ENCODE measurements at regions not wholly inside any gene's neighbourhood (a gene's known extent, or its start where the extent isn't known, plus 50 kb on each side); places are given as distances from the start of the nearest gene placed in this dataset.
A peak's percentile ranks its signal among the peaks of the same experiment; 100 is the strongest.
"Not testable (repeated sequence)": the region's sequence is repeated elsewhere in the genome, so short reads cannot be mapped to it uniquely, and the experiment has no call there.

GRCh38 chr2:212875950-212876349, 275.5 kb downstream of the IKZF2 start:
- not testable (repeated sequence) for DNase-seq (ENCODE audit: extremely low read depth, low read depth, low spot score)

GRCh38 chr2:212873256-212873655, 278.2 kb downstream of the IKZF2 start:
- DNase-seq (ENCODE audit: extremely low read depth, low read depth, low spot score): no peak

- no peak for DNase-seq (ENCODE audit: extremely low read depth, low read depth, low spot score)
Measured at GRCh38 chr2:212871597-212871996, 279.8 kb downstream of the IKZF2 start.

GRCh38 chr2:212864186-212864585, 287.2 kb downstream of the IKZF2 start:
- DNase-seq (ENCODE audit: extremely low read depth, low read depth, low spot score): no peak

DNA sequence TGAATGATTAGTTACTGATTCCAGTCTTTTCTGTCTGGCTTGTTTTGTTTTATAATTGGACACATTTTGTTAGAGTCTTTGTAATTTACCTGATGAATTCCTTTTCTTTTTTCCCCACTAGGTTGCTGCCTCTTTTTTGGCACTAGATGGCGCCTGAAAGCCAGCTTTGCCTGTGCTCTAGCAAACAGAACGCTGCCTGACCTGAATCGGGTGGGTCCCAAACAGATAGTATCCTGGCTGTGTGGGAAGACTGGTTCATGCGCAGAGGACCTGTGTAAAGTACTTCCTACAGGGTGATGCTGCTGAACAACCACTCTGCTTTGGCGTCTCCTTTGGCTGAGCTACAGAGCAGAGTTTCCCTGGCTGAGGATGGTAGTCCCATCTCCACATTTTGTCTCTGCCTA, 288.2 kb downstream of the IKZF2 start:
- no peak for DNase-seq (ENCODE audit: extremely low read depth, low read depth, low spot score)

DNA sequence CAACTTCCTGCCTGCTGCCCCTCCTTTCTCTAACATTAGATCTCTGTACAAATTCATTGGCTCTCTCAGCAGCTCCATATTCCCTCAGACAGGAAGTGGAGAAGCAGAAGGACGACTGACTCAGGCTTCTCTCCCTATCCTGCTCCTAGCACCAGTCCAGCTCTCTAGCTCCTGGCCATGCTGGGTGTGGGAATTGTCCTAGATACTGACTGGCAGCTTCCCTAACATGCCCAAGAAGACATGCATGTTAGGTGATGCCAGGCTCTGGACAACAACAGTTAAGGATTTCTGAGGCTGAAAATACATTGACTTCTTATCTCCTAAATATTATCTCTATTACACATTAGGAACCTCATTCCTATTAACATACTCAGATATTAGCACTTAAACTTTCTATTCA, 292.9 kb downstream of the IKZF2 start:
- DNase-seq (ENCODE audit: extremely low read depth, low read depth, low spot score): no peak

GRCh38 chr2:212854771-212855170, 296.6 kb downstream of the IKZF2 start:
- DNase-seq (ENCODE audit: extremely low read depth, low read depth, low spot score): no peak

DNA sequence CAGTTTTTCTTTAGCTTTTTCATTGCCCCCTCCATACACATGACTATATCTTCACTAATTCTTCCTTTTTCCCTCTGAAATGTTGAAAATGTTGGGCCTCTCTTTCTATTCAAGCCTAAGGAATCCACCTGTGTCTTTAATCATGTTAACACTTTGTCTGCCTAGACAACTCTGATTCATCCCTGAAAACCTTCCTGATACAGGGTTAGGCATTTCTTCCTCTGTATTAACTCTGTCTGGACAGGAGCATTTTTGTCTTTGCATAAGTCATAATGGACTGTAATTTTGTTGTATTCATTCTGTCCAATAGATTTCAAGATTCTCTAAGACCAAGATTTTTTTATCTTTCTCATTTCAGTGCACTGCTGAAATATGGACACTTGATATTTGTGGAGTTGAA, 297.3 kb downstream of the IKZF2 start:
- no peak for DNase-seq (ENCODE audit: extremely low read depth, low read depth, low spot score)

- DNase-seq (ENCODE audit: extremely low read depth, low read depth, low spot score): no peak
Measured at GRCh38 chr2:212845941-212846340, 305.5 kb downstream of the IKZF2 start.

GRCh38 chr2:212843409-212844199, 305.0 kb upstream of the ERBB4 start:
- peak; percentile 57 for DNase-seq (ENCODE audit: extremely low read depth, low read depth, low spot score)

DNA sequence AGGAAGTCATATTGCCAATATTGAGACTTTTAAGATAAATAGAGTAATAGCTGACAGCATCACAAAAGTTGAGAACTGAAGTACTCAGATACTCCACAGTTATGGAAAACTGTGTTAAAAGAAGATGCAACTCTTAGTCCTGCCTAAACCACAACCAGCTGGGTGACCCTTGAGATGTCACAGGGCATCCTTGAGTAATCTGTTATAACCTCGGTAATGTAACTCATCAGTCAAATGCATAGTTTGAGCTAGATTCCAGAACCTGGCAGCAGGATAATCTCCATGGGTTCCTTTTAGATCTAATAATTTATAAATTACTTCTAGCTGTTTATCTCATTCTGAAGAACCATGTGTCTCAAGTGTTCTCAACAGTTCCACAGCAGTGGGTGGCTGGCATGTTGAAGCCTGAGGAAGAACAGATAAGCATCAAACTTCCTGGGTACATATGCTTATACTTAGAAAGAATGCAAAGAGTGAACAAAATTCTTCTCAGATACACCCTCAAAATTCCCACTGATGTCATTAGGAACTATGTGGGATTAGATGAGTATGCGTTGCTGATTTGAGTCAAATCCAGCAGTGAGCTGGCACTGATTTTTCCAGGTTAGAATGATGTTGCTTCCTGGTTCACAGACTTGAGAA, 304.1 kb upstream of the ERBB4 start:
- DNase-seq (ENCODE audit: extremely low read depth, low read depth, low spot score): no peak

- no peak for DNase-seq (ENCODE audit: extremely low read depth, low read depth, low spot score)
Measured at GRCh38 chr2:212841460-212841859, 302.9 kb upstream of the ERBB4 start.

GRCh38 chr2:212832211-212833195, 293.9 kb upstream of the ERBB4 start:
- no peak for DNase-seq (ENCODE audit: extremely low read depth, low read depth, low spot score)

DNA sequence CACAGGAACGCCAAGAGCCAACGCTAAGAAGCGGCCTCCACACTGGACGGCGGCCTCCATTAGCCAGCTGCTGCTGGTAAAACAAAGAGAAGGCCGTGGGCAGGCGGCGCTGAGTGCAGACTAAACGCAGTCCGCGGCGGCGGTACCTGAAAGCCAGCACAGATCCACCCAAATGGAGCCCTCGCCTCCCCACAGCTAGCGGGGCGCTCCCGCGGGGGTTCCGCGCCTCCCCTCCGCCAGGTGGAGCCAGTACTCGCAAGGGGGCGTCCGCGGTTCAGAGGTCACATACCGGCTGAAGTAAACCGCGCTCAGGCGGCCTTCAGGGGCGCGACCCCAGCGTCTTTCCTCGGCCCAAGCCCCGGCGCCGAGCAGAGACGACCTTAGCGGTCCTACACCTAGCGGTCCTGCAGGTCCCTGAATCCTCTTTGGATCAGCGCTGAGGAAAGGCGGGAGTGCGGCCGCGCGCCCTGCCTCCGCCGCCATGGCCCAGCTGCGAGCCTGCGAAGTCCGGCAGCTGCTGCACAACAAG, 293.1 kb upstream of the ERBB4 start:
- DNase-seq (ENCODE audit: extremely low read depth, low read depth, low spot score): no peak

DNA sequence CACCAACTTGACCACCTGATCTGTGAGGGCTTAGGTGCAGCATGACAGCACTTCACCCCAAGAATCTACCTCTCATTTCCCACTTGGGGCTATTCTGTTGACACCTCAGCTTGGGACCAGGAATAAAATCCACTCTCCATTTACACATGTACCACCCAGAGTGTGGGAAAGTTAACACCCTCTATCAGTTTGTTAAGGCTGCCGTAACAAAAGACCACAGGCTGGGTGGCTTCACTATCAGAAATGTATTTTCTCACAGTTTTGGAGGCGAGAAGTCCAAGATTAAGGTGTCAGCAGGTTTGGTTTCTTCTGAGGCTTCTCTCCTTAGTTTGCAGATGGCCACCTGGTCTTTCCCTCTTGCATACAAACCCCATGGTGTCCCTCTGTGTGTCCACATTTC, 277.7 kb upstream of the ERBB4 start:
- DNase-seq (ENCODE audit: extremely low read depth, low read depth, low spot score): no peak

- no peak for DNase-seq (ENCODE audit: extremely low read depth, low read depth, low spot score)
Measured at GRCh38 chr2:212815453-212815852, 276.9 kb upstream of the ERBB4 start.

- no peak for DNase-seq (ENCODE audit: extremely low read depth, low read depth, low spot score)
Measured at GRCh38 chr2:212814941-212815340, 276.3 kb upstream of the ERBB4 start.

GRCh38 chr2:212811921-212812320, 273.3 kb upstream of the ERBB4 start:
- no peak for DNase-seq (ENCODE audit: extremely low read depth, low read depth, low spot score)

DNA sequence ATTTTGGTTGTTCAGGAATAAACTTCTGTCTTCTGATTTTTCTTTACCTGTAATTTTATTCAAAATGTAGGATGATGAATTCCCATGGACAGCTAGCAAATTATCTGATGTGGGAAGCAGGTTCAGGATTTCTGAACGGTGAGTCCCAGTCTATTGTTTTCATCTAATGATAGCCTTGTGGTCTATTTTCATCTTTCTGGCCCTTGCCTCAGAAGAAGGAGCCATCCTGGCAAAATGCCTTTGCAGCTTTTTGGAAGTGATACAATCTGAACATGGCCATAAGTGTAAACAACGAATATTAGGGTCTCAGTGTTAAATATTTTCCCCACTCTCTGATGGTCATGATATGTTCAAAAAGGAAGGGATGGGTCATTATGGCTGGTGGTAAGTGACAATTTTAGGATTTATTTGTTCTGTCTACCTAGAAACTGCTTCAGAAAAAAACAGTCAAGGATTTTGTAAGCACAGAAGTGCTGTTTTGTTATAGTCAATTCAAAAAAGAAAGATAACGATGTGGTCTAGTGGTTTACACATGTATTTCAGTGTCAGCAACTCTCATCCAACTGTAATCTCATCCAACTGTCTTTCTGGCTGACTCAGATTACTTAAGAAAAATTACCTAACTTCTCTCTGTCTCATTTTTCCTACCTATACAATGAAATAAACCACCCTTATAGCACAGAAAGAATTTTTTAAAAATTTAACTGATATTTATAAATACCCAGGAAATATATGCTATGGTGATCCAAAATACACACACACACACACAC, 272.6 kb upstream of the ERBB4 start:
- no peak for DNase-seq (ENCODE audit: extremely low read depth, low read depth, low spot score)

DNA sequence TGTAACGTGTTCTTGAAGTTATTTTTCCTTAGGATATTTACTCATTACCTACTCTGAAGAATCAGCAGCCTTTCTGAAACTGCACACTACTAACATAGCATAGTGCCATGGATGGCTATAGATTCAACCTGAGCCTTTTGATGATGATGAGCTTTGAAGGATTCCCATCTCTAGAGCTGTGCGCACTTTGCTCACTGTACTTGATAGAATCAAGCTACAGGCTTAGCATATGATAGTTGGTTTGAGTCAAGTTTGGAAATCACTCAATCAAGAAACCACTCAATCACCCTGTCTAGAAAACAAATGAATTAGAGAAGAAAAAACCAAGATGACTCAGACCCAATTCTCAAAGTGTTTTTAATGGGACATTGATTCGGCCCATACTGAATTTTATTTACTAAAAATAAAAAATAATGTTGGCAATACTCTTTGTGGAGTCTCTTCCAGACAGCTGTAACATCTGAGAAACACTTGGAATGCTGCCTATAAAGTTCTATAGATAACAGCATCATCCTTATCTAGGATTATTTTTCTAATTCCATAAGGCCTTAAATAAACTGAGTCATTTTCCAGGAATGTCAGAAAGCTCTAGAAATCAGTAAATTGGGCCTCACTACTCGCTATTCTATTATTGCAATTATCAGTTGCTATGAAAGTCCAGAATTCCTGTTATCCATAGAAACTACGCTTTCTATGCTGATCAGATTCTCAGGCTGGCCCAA, 259.0 kb upstream of the ERBB4 start:
- DNase-seq (ENCODE audit: extremely low read depth, low read depth, low spot score): no peak
